Activated naive CD4-positive, alpha-beta T cell treated with Interleukin-2 at 50 U/mL for 16 hours (primary cell): ENCODE measurements at regions not wholly inside any gene's neighbourhood (a gene's known extent, or its start where the extent isn't known, plus 50 kb on each side); places are given as distances from the start of the nearest gene placed in this dataset.
"Not testable (repeated sequence)": the region's sequence is repeated elsewhere in the genome, so short reads cannot be mapped to it uniquely, and the experiment has no call there.

ENCODE experiments used
- DNase-seq: peaks from one replicate; pipeline ENCODE4 v3.0.0-alpha.2; 2020

- DNase-seq: no peak
Measured at GRCh38 chr6:141764388-141764787, 368.3 kb upstream of the GJE1 start.

GRCh38 chr6:141758430-141758829, 374.3 kb upstream of the GJE1 start:
- no peak for DNase-seq

GRCh38 chr6:141753180-141753579, 379.5 kb upstream of the GJE1 start:
- DNase-seq: no peak

GRCh38 chr6:141752677-141753076, 380.0 kb upstream of the GJE1 start:
- no peak for DNase-seq

GRCh38 chr6:141746324-141746723, 386.4 kb upstream of the GJE1 start:
- not testable (repeated sequence) for DNase-seq

GRCh38 chr6:141744971-141745370, 387.8 kb upstream of the GJE1 start:
- no peak for DNase-seq

- no peak for DNase-seq
Measured at GRCh38 chr6:141744194-141744925, 388.4 kb upstream of the GJE1 start.

GRCh38 chr6:141736104-141736503, 396.6 kb upstream of the GJE1 start:
- no peak for DNase-seq

GRCh38 chr6:141735126-141735525, 397.6 kb upstream of the GJE1 start:
- no peak for DNase-seq

GRCh38 chr6:141734071-141734840, 398.5 kb upstream of the GJE1 start:
- no peak for DNase-seq

GRCh38 chr6:141729146-141729545, 403.6 kb upstream of the GJE1 start:
- DNase-seq: no peak

GRCh38 chr6:141728330-141728729, 404.4 kb upstream of the GJE1 start:
- DNase-seq: no peak

- DNase-seq: no peak
Measured at GRCh38 chr6:141726248-141726647, 406.5 kb upstream of the GJE1 start.

GRCh38 chr6:141724731-141725130, 408.0 kb upstream of the GJE1 start:
- no peak for DNase-seq

GRCh38 chr6:141719476-141719875, 413.2 kb upstream of the GJE1 start:
- no peak for DNase-seq

GRCh38 chr6:141705431-141705830, 427.3 kb upstream of the GJE1 start:
- no peak for DNase-seq

GRCh38 chr6:141704151-141704550, 428.6 kb upstream of the GJE1 start:
- no peak for DNase-seq

GRCh38 chr6:141701732-141702131, 431.0 kb upstream of the GJE1 start:
- DNase-seq: no peak

- no peak for DNase-seq
Measured at GRCh38 chr6:141700819-141701218, 431.9 kb upstream of the GJE1 start.

GRCh38 chr6:141688916-141689315, 443.8 kb upstream of the GJE1 start:
- no peak for DNase-seq

GRCh38 chr6:141685416-141685815, 447.3 kb upstream of the GJE1 start:
- no peak for DNase-seq

GRCh38 chr6:141682391-141682790, 450.3 kb upstream of the GJE1 start:
- DNase-seq: no peak

- DNase-seq: no peak
Measured at GRCh38 chr6:141677598-141678211, 455.0 kb upstream of the GJE1 start.

- no peak for DNase-seq
Measured at GRCh38 chr6:141675957-141676356, 456.8 kb upstream of the GJE1 start.
